ENCODE measurements at regions not wholly inside any gene's neighbourhood (a gene's known extent, or its start where the extent isn't known, plus 50 kb on each side); places are given as distances from the start of the nearest gene placed in this dataset.

- no peak for TF ChIP-seq POLR2A (IDR thresholded peaks at IDR 0.05)
- TF ChIP-seq POLR2AphosphoS5 (IDR thresholded peaks at IDR 0.05), result no peak
- TF ChIP-seq CTCF (IDR thresholded peaks at IDR 0.05 in 8 of 11, conservative IDR thresholded peaks at IDR 0.05 in 3 of 11), result no peak
Measured at GRCh38 chr18:27649621-27650020, 464.5 kb upstream of the CHST9 start.

All from spleen (tissue), 7 donors.